Transverse colon (tissue), 3 donors: ENCODE measurements at regions not wholly inside any gene's neighbourhood (a gene's known extent, or its start where the extent isn't known, plus 50 kb on each side); places are given as distances from the start of the nearest gene placed in this dataset.

ENCODE experiments used
- CTCF ChIP-seq, 5 experiments: fragments of 200-600 bp in 3 of 5; fragments of 450-650 bp in 2 of 5; sonication (generic) in 3 of 5; IDR thresholded peaks; 1 replicate in 2 of 5; 2 replicates in 3 of 5; pipeline ENCODE4 v1.5.1; 2016 to 2017; ENCODE audit warnings: antibody characterized with exemption in 5 of 5, inconsistent platforms in 3 of 5, mild to moderate bottlenecking in 2 of 5, moderate library complexity in 1 of 5
- EP300 ChIP-seq: sonication (generic); formaldehyde crosslinking; IDR thresholded peaks from one replicate; pipeline ENCODE4 v1.6.1; 2017; ENCODE audit warnings: antibody characterized with exemption, low read depth
- POLR2A ChIP-seq: fragments of 450-650 bp; IDR thresholded peaks from one replicate; pipeline ENCODE4 v1.6.1; 2016; ENCODE audit warnings: antibody characterized with exemption, mild to moderate bottlenecking, moderate library complexity

GRCh38 chr6:25219917-25220278, 59.3 kb upstream of the CARMIL1 start:
- TF ChIP-seq POLR2A (no peak), CTCF (IDR thresholded peaks at IDR 0.05) (no peak), EP300 (no peak)
